Loucy (cell line): ENCODE measurements at regions not wholly inside any gene's neighbourhood (a gene's known extent, or its start where the extent isn't known, plus 50 kb on each side); places are given as distances from the start of the nearest gene placed in this dataset.

Experiments
- H2AFZ ChIP-seq: fragments of 200-600 bp; sonication (generic); 2 replicates; pipeline ENCODE4 v1.6.0; 2016; ENCODE audit warnings: antibody characterized with exemption, mild to moderate bottlenecking, low read length, moderate library complexity
- H3F3A ChIP-seq: fragments of 200-600 bp; 2 replicates; pipeline ENCODE4 v1.6.0; 2016; ENCODE audit warnings: antibody characterized with exemption, low read depth, mild to moderate bottlenecking
- H3K27me3 ChIP-seq: fragments of 200-600 bp; sonication (generic); 2 replicates; pipeline ENCODE4 v1.6.1; 2014; ENCODE audit warnings: low read length, mild to moderate bottlenecking; ENCODE audit not compliant: insufficient read depth, poor library complexity, severe bottlenecking
- H3K36me3 ChIP-seq: fragments of 200-600 bp; sonication (generic); 2 replicates; pipeline ENCODE4 v1.6.1; 2016; ENCODE audit warnings: low read length; ENCODE audit not compliant: insufficient read depth
- H3K4me1 ChIP-seq: fragments of 200-600 bp; sonication (generic); 2 replicates; pipeline ENCODE4 v1.5.1; 2014; ENCODE audit warnings: low read length, mild to moderate bottlenecking; ENCODE audit not compliant: insufficient read depth, poor library complexity, severe bottlenecking
- H3K4me2 ChIP-seq: fragments of 200-600 bp; sonication (generic); 2 replicates; pipeline ENCODE4 v1.6.0; 2014; ENCODE audit warnings: antibody characterized with exemption, low read length, low read depth, mild to moderate bottlenecking; ENCODE audit not compliant: poor library complexity, severe bottlenecking
- H3K4me3 ChIP-seq: fragments of 200-600 bp; sonication (generic); 2 replicates; pipeline ENCODE4 v1.5.1; 2014; ENCODE audit warnings: low read length, mild to moderate bottlenecking, mixed read lengths; ENCODE audit not compliant: poor library complexity, severe bottlenecking
- H3K79me2 ChIP-seq: fragments of 200-600 bp; sonication (generic); 2 replicates; pipeline ENCODE4 v1.6.1; 2014; ENCODE audit warnings: low read length; ENCODE audit not compliant: insufficient read depth
- H3K9ac ChIP-seq: fragments of 200-600 bp; sonication (generic); 2 replicates; pipeline ENCODE4 v1.6.0; 2014; ENCODE audit warnings: mild to moderate bottlenecking, low read depth, low read length, moderate library complexity; ENCODE audit not compliant: poor library complexity, severe bottlenecking
- H3K9me2 ChIP-seq: fragments of 200-600 bp; sonication (generic); replicated peaks from 2 replicates; pipeline ENCODE4 v1.6.1; 2016; ENCODE audit warnings: low read depth, low read length, mixed read lengths
- H3K9me3 ChIP-seq: fragments of 200-600 bp; sonication (generic); 2 replicates; pipeline ENCODE4 v1.6.1; 2014; ENCODE audit warnings: mild to moderate bottlenecking, antibody characterized with exemption, low read length, low read depth; ENCODE audit not compliant: insufficient read depth
- H4K20me1 ChIP-seq: fragments of 200-600 bp; sonication (generic); 2 replicates; pipeline ENCODE4 v1.6.0; 2014; ENCODE audit warnings: antibody characterized with exemption, low read length, mild to moderate bottlenecking; ENCODE audit not compliant: insufficient read depth, poor library complexity, severe bottlenecking
- CTCF ChIP-seq: fragments of 200-600 bp; sonication (generic); conservative IDR thresholded peaks from 2 replicates; pipeline ENCODE4 v1.5.1; 2014; ENCODE audit warnings: mild to moderate bottlenecking, antibody characterized with exemption, low read length
- EZH2phosphoT487 ChIP-seq: fragments of 200-600 bp; IDR thresholded peaks from 2 replicates; pipeline ENCODE4 v1.6.1; 2018; ENCODE audit warnings: antibody characterized with exemption, mild to moderate bottlenecking, moderate library complexity, borderline replicate concordance

- H3K9me2 ChIP-seq = no peaks in the 10 kb centered on the region
Measured at GRCh38 chr4:135238940-135239339, 1037.4 kb upstream of the PABPC4L start.

GRCh38 chr4:135236048-135236447 lies 1034.5 kb upstream of the PABPC4L start:
- no peaks in the 10 kb centered on the region for H3K36me3 ChIP-seq
- H3K4me1 ChIP-seq = no peaks in the 10 kb centered on the region
- no peaks in the 10 kb centered on the region for H3K27me3 ChIP-seq
- no peaks in the 10 kb centered on the region for H3K9me2 ChIP-seq
- no peaks in the 10 kb centered on the region for H3K79me2 ChIP-seq
- no peaks in the 10 kb centered on the region for H3K9me3 ChIP-seq
- H3K9ac ChIP-seq = no peak overlapping the region
- H3K4me3 ChIP-seq = no peak overlapping the region
- TF ChIP-seq EZH2phosphoT487 = no peak
- no peak for TF ChIP-seq CTCF
- no peak overlapping the region for H3K4me2 ChIP-seq
- no peaks in the 10 kb centered on the region for H4K20me1 ChIP-seq
- no peak overlapping the region for H2AFZ ChIP-seq
- H3F3A ChIP-seq = no peaks in the 10 kb centered on the region

More at GRCh38 chr4:135238940-135239339, 1037.4 kb upstream of the PABPC4L start:
- Histone ChIP-seq H3K4me3 (no peak overlapping the region), H2AFZ (no peak overlapping the region), H3F3A (no peaks in the 10 kb centered on the region), H3K4me1 (no peaks in the 10 kb centered on the region), H3K4me2 (no peak overlapping the region), H3K36me3 (no peaks in the 10 kb centered on the region), H3K9me3 (no peaks in the 10 kb centered on the region), H3K79me2 (no peaks in the 10 kb centered on the region), H3K9ac (no peak overlapping the region), H4K20me1 (no peaks in the 10 kb centered on the region), H3K27me3 (no peaks in the 10 kb centered on the region)
- TF ChIP-seq EZH2phosphoT487 = no peak
- TF ChIP-seq CTCF = no peak

GRCh38 chr4:135227842-135228241 lies 1026.3 kb upstream of the PABPC4L start:
- Histone ChIP-seq H3K27me3 (no peaks in the 10 kb centered on the region), H3K4me1 (no peaks in the 10 kb centered on the region), H4K20me1 (no peaks in the 10 kb centered on the region)

More at GRCh38 chr4:135227842-135228241, 1026.3 kb upstream of the PABPC4L start:
- Histone ChIP-seq H3K9me2 (peaks cover 3% of the 10 kb centered on the region; the same call in 1 of the 2 replicates), H3K4me2 (no peak overlapping the region), H3K4me3 (no peak overlapping the region), H3F3A (no peaks in the 10 kb centered on the region), H3K79me2 (no peaks in the 10 kb centered on the region), H3K9ac (no peak overlapping the region), H3K36me3 (no peaks in the 10 kb centered on the region), H3K9me3 (no peaks in the 10 kb centered on the region), H2AFZ (no peak overlapping the region)
- no peak for TF ChIP-seq CTCF
- TF ChIP-seq EZH2phosphoT487 = no peak
